Peyer's patch (tissue), 4 donors: ENCODE measurements at regions not wholly inside any gene's neighbourhood (a gene's known extent, or its start where the extent isn't known, plus 50 kb on each side); places are given as distances from the start of the nearest gene placed in this dataset.

Experiments used
- DNase-seq, 3 donors: peaks; one replicate each; pipeline ENCODE4 v3.0.0-alpha.2; 2017 to 2019
- H3K27ac ChIP-seq, 4 donors: fragments of 200-600 bp; sonication (generic); one replicate each; pipeline ENCODE4 v1.5.1; 2016 to 2019
- H3K27me3 ChIP-seq, 2 donors: fragments of 200-600 bp; sonication (generic); one replicate each; pipeline ENCODE4 v1.5.1; 2019
- H3K36me3 ChIP-seq, 3 donors: fragments of 200-600 bp; sonication (generic); one replicate each; pipeline ENCODE4 v1.5.1; 2016 to 2019
- H3K4me1 ChIP-seq, 4 donors: fragments of 200-600 bp; sonication (generic); one replicate each; pipeline ENCODE4 v1.5.1; 2016 to 2019
- H3K4me3 ChIP-seq, 4 donors: fragments of 200-600 bp; sonication (generic); 1 replicate in 3 of 4; 2 replicates in 1 of 4; pipeline ENCODE4 v1.5.1; 2016 to 2019; ENCODE audit warnings: mild to moderate bottlenecking in 1 of 4
- H3K9me3 ChIP-seq, 4 donors: fragments of 200-600 bp; sonication (generic); one replicate each; pipeline ENCODE4 v1.5.1; 2016 to 2019; ENCODE audit warnings: mild to moderate bottlenecking in 1 of 4
- CTCF ChIP-seq, 6 experiments: fragments of 450-650 bp in 4 of 6; fragments of 200-600 bp in 2 of 6; sonication (generic) in 1 of 6; IDR thresholded peaks; one replicate each; pipeline ENCODE4 v1.5.1; 2017 to 2019; ENCODE audit warnings: antibody characterized with exemption in 6 of 6, mild to moderate bottlenecking in 3 of 6, moderate library complexity in 1 of 6
- POLR2A ChIP-seq, 2 donors: fragments of 450-650 bp; IDR thresholded peaks; one replicate each; pipeline ENCODE4 v1.5.1; 2017; ENCODE audit warnings: antibody characterized with exemption in 2 of 2, mild to moderate bottlenecking in 2 of 2, moderate library complexity in 2 of 2

GRCh38 chr13:85405316-85405897 lies 393.8 kb downstream of the SLITRK6 start:
- DNase-seq: no peak
- Histone ChIP-seq H3K27me3 (no peaks in the 10 kb centered on the region), H3K9me3 (no peaks in the 10 kb centered on the region), H3K4me1 (no peaks in the 10 kb centered on the region), H3K27ac (no peak overlapping the region), H3K36me3 (no peaks in the 10 kb centered on the region), H3K4me3 (no peak overlapping the region)
- TF ChIP-seq POLR2A (IDR thresholded peaks at IDR 0.05): no peak
- no peak for TF ChIP-seq CTCF (IDR thresholded peaks at IDR 0.05)

GRCh38 chr13:85386424-85386823 lies 412.8 kb downstream of the SLITRK6 start:
- Histone ChIP-seq H3K4me3 (no peak overlapping the region), H3K27ac (no peak overlapping the region), H3K27me3 (no peaks in the 10 kb centered on the region), H3K9me3 (no peaks in the 10 kb centered on the region), H3K4me1 (no peaks in the 10 kb centered on the region), H3K36me3 (no peaks in the 10 kb centered on the region)
- TF ChIP-seq CTCF (IDR thresholded peaks at IDR 0.05): no peak
- no peak for TF ChIP-seq POLR2A (IDR thresholded peaks at IDR 0.05)
- no peak for DNase-seq

- Histone ChIP-seq H3K9me3 (no peaks in the 10 kb centered on the region), H3K36me3 (no peaks in the 10 kb centered on the region), H3K4me3 (no peak overlapping the region), H3K27ac (no peak overlapping the region), H3K27me3 (no peaks in the 10 kb centered on the region), H3K4me1 (no peaks in the 10 kb centered on the region)
- DNase-seq: no peak
- TF ChIP-seq POLR2A (IDR thresholded peaks at IDR 0.05): no peak
- no peak for TF ChIP-seq CTCF (IDR thresholded peaks at IDR 0.05)
These were observed 415.9 kb downstream of the SLITRK6 start for GRCh38 chr13:85383291-85383690.

- Histone ChIP-seq H3K9me3 (no peaks in the 10 kb centered on the region), H3K27ac (no peak overlapping the region), H3K4me3 (no peak overlapping the region), H3K27me3 (no peaks in the 10 kb centered on the region), H3K4me1 (no peaks in the 10 kb centered on the region), H3K36me3 (no peaks in the 10 kb centered on the region)
- no peak for TF ChIP-seq POLR2A (IDR thresholded peaks at IDR 0.05)
- no peak for TF ChIP-seq CTCF (IDR thresholded peaks at IDR 0.05)
- no peak for DNase-seq
These were observed 418.1 kb downstream of the SLITRK6 start for GRCh38 chr13:85381082-85381481.

GRCh38 chr13:85379991-85380390 lies 419.2 kb downstream of the SLITRK6 start:
- Histone ChIP-seq H3K27ac (no peak overlapping the region), H3K36me3 (no peaks in the 10 kb centered on the region), H3K9me3 (no peaks in the 10 kb centered on the region), H3K4me1 (no peaks in the 10 kb centered on the region), H3K4me3 (no peak overlapping the region), H3K27me3 (no peaks in the 10 kb centered on the region)
- TF ChIP-seq POLR2A (IDR thresholded peaks at IDR 0.05): no peak
- no peak for TF ChIP-seq CTCF (IDR thresholded peaks at IDR 0.05)
- no peak for DNase-seq

- Histone ChIP-seq H3K27ac (no peak overlapping the region), H3K27me3 (no peaks in the 10 kb centered on the region), H3K4me3 (no peak overlapping the region), H3K9me3 (no peaks in the 10 kb centered on the region), H3K36me3 (no peaks in the 10 kb centered on the region), H3K4me1 (no peaks in the 10 kb centered on the region)
- DNase-seq: no peak
- TF ChIP-seq CTCF (IDR thresholded peaks at IDR 0.05) (no peak), POLR2A (IDR thresholded peaks at IDR 0.05) (no peak)
These were observed 419.8 kb downstream of the SLITRK6 start for GRCh38 chr13:85379433-85379832.
